Liver (tissue), 3 donors: ENCODE measurements at regions not wholly inside any gene's neighbourhood (a gene's known extent, or its start where the extent isn't known, plus 50 kb on each side); places are given as distances from the start of the nearest gene placed in this dataset.

Experiments used
- ATF3 ChIP-seq: IDR thresholded peaks from 2 replicates; pipeline ENCODE4 v1.6.1; 2016; ENCODE audit warnings: antibody characterized with exemption
- CTCF ChIP-seq: fragments of 150-350 bp; IDR thresholded peaks from 2 replicates; pipeline ENCODE4 v1.5.1; 2017; ENCODE audit warnings: improper control_type of control experiment, low read depth, low read length; ENCODE audit not compliant: missing input control
- EGR1 ChIP-seq, 2 donors: IDR thresholded peaks; 2 replicates each; pipeline ENCODE4 v1.6.1; 2016 to 2018; ENCODE audit warnings: antibody characterized with exemption in 2 of 2, low read depth in 2 of 2
- GABPA ChIP-seq, 2 donors: IDR thresholded peaks in 1 of 2; conservative IDR thresholded peaks in 1 of 2; 2 replicates each; pipeline ENCODE4 v1.6.1; 2016; ENCODE audit warnings: antibody characterized with exemption in 2 of 2, mild to moderate bottlenecking in 1 of 2, moderate library complexity in 1 of 2
- JUND ChIP-seq, 2 donors: IDR thresholded peaks; 2 replicates each; pipeline ENCODE4 v1.6.1; 2016; ENCODE audit warnings: antibody characterized with exemption in 2 of 2
- MAX ChIP-seq: IDR thresholded peaks from 2 replicates; pipeline ENCODE4 v1.6.1; 2016; ENCODE audit warnings: antibody characterized with exemption
- RAD21 ChIP-seq, 2 donors: IDR thresholded peaks; 2 replicates each; pipeline ENCODE4 v1.6.1; 2016; ENCODE audit warnings: antibody characterized with exemption in 2 of 2, mild to moderate bottlenecking in 2 of 2
- REST ChIP-seq: IDR thresholded peaks from 2 replicates; pipeline ENCODE4 v1.6.1; 2016; ENCODE audit warnings: antibody characterized with exemption, mild to moderate bottlenecking
- TAF1 ChIP-seq: conservative IDR thresholded peaks from 2 replicates; pipeline ENCODE4 v1.6.1; 2016; ENCODE audit warnings: antibody characterized with exemption, mild to moderate bottlenecking
- YY1 ChIP-seq: IDR thresholded peaks from 2 replicates; pipeline ENCODE4 v1.6.1; 2016; ENCODE audit warnings: antibody characterized with exemption, mild to moderate bottlenecking
- ZBTB33 ChIP-seq: IDR thresholded peaks from 2 replicates; pipeline ENCODE4 v1.6.1; 2016; ENCODE audit warnings: antibody characterized with exemption
- donor health status: healthy.
- donor health status: healthy.

GRCh38 chr2:58633613-58634365 lies 392.7 kb upstream of the FANCL start:
- TF ChIP-seq JUND (IDR thresholded peaks at IDR 0.05) (no peak), YY1 (no peak), CTCF (no peak), EGR1 (IDR thresholded peaks at IDR 0.05; ENCODE audit: low read depth in 2 of 2) (no peak), ATF3 (no peak), REST (no peak), ZBTB33 (no peak), RAD21 (IDR thresholded peaks at IDR 0.05) (no peak), TAF1 (no peak), GABPA (IDR thresholded peaks at IDR 0.05 in 1 of 2, conservative IDR thresholded peaks at IDR 0.05 in 1 of 2) (no peak), MAX (no peak)
